Keratinocyte (primary cell): ENCODE measurements at regions not wholly inside any gene's neighbourhood (a gene's known extent, or its start where the extent isn't known, plus 50 kb on each side); places are given as distances from the start of the nearest gene placed in this dataset.

Experiments used
- DNase-seq: peaks from one replicate; pipeline ENCODE4 v3.0.0-alpha.2; 2011; ENCODE audit warnings: low read depth, missing footprints, low spot score
- FAIRE-seq: peaks from 2 replicates; lab custom pipeline; 2011; peaks lifted over from hg19 to GRCh38; lab: Jason Lieb, UNC
- H2AFZ ChIP-seq: 2 replicates; pipeline ENCODE4 v1.6.0; 2012; ENCODE audit warnings: low read length, control low read depth, inconsistent platforms; ENCODE audit not compliant: control insufficient read depth
- H3K27ac ChIP-seq: 2 replicates; pipeline ENCODE4 v1.5.1; 2011; ENCODE audit warnings: low read length; ENCODE audit not compliant: control insufficient read depth, insufficient read depth
- H3K27me3 ChIP-seq: 3 replicates; pipeline ENCODE4 v1.6.0; 2011; ENCODE audit warnings: low read length; ENCODE audit not compliant: control insufficient read depth, insufficient read depth; ENCODE audit errors: extremely low read depth
- H3K36me3 ChIP-seq, 2 experiments: 2 replicates in 1 of 2; 3 replicates in 1 of 2; pipeline ENCODE4 v1.5.1; 2011; ENCODE audit warnings: low read length in 2 of 2, mild to moderate bottlenecking in 1 of 2; ENCODE audit not compliant: control insufficient read depth in 2 of 2, insufficient read depth in 2 of 2; ENCODE audit errors: extremely low read depth in 1 of 2
- H3K4me1 ChIP-seq: 3 replicates; pipeline ENCODE4 v1.5.1; 2011; ENCODE audit warnings: low read length; ENCODE audit not compliant: control insufficient read depth, insufficient read depth; ENCODE audit errors: extremely low read depth
- H3K4me2 ChIP-seq: 3 replicates; pipeline ENCODE4 v1.6.0; 2011; ENCODE audit warnings: low read depth, low read length; ENCODE audit not compliant: control insufficient read depth, insufficient read depth; ENCODE audit errors: extremely low read depth
- H3K4me3 ChIP-seq, 3 experiments: fragments of 200-600 bp in 1 of 3; sonication (generic) in 1 of 3; 2 replicates in 2 of 3; 3 replicates in 1 of 3; pipeline ENCODE4 v1.5.1; 2011 to 2016; ENCODE audit warnings: low read length in 3 of 3, mild to moderate bottlenecking in 3 of 3, control low read depth in 2 of 3, inconsistent platforms in 1 of 3, low read depth in 1 of 3, mixed read lengths in 1 of 3, mixed run types in 1 of 3, moderate library complexity in 1 of 3; ENCODE audit not compliant: control insufficient read depth in 2 of 3, insufficient read depth in 2 of 3; ENCODE audit errors: extremely low read depth in 1 of 3
- H3K79me2 ChIP-seq: 2 replicates; pipeline ENCODE4 v1.6.0; 2012; ENCODE audit warnings: low read length; ENCODE audit not compliant: control insufficient read depth, insufficient read depth
- H3K9ac ChIP-seq: 3 replicates; pipeline ENCODE4 v1.6.0; 2011; ENCODE audit warnings: low read length; ENCODE audit not compliant: control insufficient read depth, insufficient read depth; ENCODE audit errors: extremely low read depth
- H3K9me1 ChIP-seq: 3 replicates; pipeline ENCODE4 v1.6.0; 2011; ENCODE audit warnings: low read length; ENCODE audit not compliant: control insufficient read depth, insufficient read depth; ENCODE audit errors: extremely low read depth
- H3K9me3 ChIP-seq: 2 replicates; pipeline ENCODE4 v1.5.1; 2012; ENCODE audit warnings: low read depth, low read length; ENCODE audit not compliant: control insufficient read depth
- H4K20me1 ChIP-seq: 3 replicates; pipeline ENCODE4 v1.6.0; 2011; ENCODE audit warnings: low read length; ENCODE audit not compliant: control insufficient read depth, insufficient read depth; ENCODE audit errors: extremely low read depth
- EZH2 ChIP-seq: IDR thresholded peaks from one replicate; pipeline ENCODE4 v1.6.1; 2012; ENCODE audit warnings: inconsistent platforms, mild to moderate bottlenecking, low read length, moderate library complexity
- dilution Hi-C: fragments of 300-500 bp; cut with MboI; formaldehyde crosslinking; loops from one replicate; pipeline ENCODE4 v1.7.0; 2020; ENCODE audit warnings: low sequenced_read_pairs; ENCODE audit not compliant: extremely low pct_ligation_motif_present
- TF ChIP-seq, protein P1 (sequence below), 3 experiments: IDR thresholded peaks in 1 of 3; conservative IDR thresholded peaks in 1 of 3; optimal IDR thresholded peaks in 1 of 3; 2 replicates in 2 of 3; 3 replicates in 1 of 3; pipeline versions ENCODE3 to v1.5.1; 2011; ENCODE audit warnings: low read length in 3 of 3, mild to moderate bottlenecking in 3 of 3, moderate library complexity in 2 of 3, control low read depth in 1 of 3, inconsistent platforms in 1 of 3; ENCODE audit not compliant: insufficient read depth in 2 of 3; ENCODE audit errors: extremely low read depth in 1 of 3

DNA sequence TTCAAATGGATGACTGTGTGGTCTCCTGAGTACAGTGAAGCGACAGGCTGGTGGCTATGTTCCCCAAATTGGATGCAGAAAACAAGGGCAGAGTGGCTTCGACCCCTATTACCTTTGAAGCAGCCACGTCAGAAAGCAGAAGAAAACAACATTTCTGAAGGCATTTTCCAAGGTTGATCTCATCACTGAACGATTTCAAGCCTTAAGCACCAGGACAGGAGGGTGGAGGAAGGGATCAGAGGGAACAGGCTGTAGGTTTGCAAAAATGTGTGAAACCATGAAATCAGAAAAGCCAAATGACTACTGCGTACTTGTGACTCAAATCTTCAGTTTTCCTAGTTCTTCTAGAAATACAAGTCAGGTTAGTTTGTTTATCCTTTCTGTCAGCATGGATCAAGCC is 181.0 kb upstream of the TMEM106B start:
- H3K9ac ChIP-seq: no peak overlapping the region

DNA sequence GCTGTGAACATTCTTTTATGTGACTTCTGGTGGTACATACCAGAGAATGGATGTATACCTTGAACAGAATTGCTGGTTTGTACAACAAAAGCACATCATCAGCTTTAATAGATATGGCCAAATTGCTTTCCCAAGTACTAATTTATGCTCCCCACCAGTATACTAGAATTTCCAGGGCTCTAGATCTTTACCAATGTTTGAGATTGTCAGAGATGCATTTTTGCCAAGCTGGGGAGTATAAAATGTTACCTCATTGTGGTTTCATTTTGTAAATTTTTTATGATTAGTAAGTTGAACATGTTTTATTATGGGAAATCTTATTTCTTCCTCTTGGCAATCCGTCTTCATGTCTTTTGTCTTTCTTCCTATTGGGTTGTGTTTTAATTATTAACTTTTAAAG is 179.9 kb upstream of the TMEM106B start:
- Histone ChIP-seq H3K9me3 (no peaks in the 10 kb centered on the region), H3K27ac (no peak overlapping the region), H3K4me1 (peaks cover 2% of the 10 kb centered on the region), H3K4me2 (no peak overlapping the region), H2AFZ (no peak overlapping the region), H4K20me1 (no peaks in the 10 kb centered on the region), H3K36me3 (no peaks in the 10 kb centered on the region), H3K4me3 (no peak overlapping the region), H3K79me2 (no peaks in the 10 kb centered on the region), H3K9ac (no peak overlapping the region), H3K9me1 (no peaks in the 10 kb centered on the region), H3K27me3 (no peaks in the 10 kb centered on the region)
- DNase-seq: no peak
- dilution Hi-C loops: no loop called here
- no peak for TF ChIP-seq EZH2
- TF ChIP-seq, protein P1, sequence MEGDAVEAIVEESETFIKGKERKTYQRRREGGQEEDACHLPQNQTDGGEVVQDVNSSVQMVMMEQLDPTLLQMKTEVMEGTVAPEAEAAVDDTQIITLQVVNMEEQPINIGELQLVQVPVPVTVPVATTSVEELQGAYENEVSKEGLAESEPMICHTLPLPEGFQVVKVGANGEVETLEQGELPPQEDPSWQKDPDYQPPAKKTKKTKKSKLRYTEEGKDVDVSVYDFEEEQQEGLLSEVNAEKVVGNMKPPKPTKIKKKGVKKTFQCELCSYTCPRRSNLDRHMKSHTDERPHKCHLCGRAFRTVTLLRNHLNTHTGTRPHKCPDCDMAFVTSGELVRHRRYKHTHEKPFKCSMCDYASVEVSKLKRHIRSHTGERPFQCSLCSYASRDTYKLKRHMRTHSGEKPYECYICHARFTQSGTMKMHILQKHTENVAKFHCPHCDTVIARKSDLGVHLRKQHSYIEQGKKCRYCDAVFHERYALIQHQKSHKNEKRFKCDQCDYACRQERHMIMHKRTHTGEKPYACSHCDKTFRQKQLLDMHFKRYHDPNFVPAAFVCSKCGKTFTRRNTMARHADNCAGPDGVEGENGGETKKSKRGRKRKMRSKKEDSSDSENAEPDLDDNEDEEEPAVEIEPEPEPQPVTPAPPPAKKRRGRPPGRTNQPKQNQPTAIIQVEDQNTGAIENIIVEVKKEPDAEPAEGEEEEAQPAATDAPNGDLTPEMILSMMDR (optimal IDR thresholded peaks at IDR 0.05 in 1 of 3, IDR thresholded peaks at IDR 0.05 in 1 of 3, conservative IDR thresholded peaks at IDR 0.05 in 1 of 3; ENCODE audit: extremely low read depth in 1 of 3, insufficient read depth in 2 of 3, low read length in 3 of 3): no peak
- no peak for FAIRE-seq

More for the DNA sequence above, 181.0 kb upstream of the TMEM106B start:
- dilution Hi-C loops: no loop called here
- FAIRE-seq: no peak
- peaks cover 2% of the 10 kb centered on the region for H3K4me1 ChIP-seq
- TF ChIP-seq, protein P1 (optimal IDR thresholded peaks at IDR 0.05 in 1 of 3, IDR thresholded peaks at IDR 0.05 in 1 of 3, conservative IDR thresholded peaks at IDR 0.05 in 1 of 3; ENCODE audit: extremely low read depth in 1 of 3, insufficient read depth in 2 of 3, low read length in 3 of 3): no peak
- no peak for TF ChIP-seq EZH2
- H3K4me2 ChIP-seq: no peak overlapping the region
- no peak for DNase-seq
- no peaks in the 10 kb centered on the region for H4K20me1 ChIP-seq
- H3K9me3 ChIP-seq: no peaks in the 10 kb centered on the region
- H3K79me2 ChIP-seq: no peaks in the 10 kb centered on the region
- H3K4me3 ChIP-seq: no peak overlapping the region
- H3K27ac ChIP-seq: no peak overlapping the region
- no peaks in the 10 kb centered on the region for H3K9me1 ChIP-seq
- H2AFZ ChIP-seq: no peak overlapping the region
- no peaks in the 10 kb centered on the region for H3K36me3 ChIP-seq
- no peaks in the 10 kb centered on the region for H3K27me3 ChIP-seq
